HepG2 (cell line): ENCODE measurements at regions not wholly inside any gene's neighbourhood (a gene's known extent, or its start where the extent isn't known, plus 50 kb on each side); places are given as distances from the start of the nearest gene placed in this dataset.

ENCODE experiments used
- ATAC-seq: fragments of 200-7000 bp; cut with Tn5 transposase; 3 replicates; pipeline ENCODE4 v1.9.1; 2020; ENCODE audit warnings: mild to moderate bottlenecking, moderate library complexity
- BruUV-seq: library from RNA; stranded (reverse); fragments of 400-500 nt; replicated peaks from 2 replicates; lab custom pipeline; 2021; lab: Mats Ljungman, UMichigan
- CTCF ChIA-PET: fragments of 300-600 bp; formaldehyde crosslinking; extraction: SDS; loops from one replicate; lab custom pipeline; 2021; ENCODE audit warnings: low total read pairs, inconsistent platforms, low intra/inter-chr PET ratio; lab: Yijun Ruan, JAX
- POLR2A ChIA-PET: fragments of 350-600 bp; sonication (Branson Sonifier 250); formaldehyde crosslinking; loops from one replicate; lab custom pipeline; 2020; ENCODE audit warnings: antibody characterized with exemption, inconsistent platforms; lab: Yijun Ruan, JAX
- DNase-seq: peaks from one replicate; pipeline ENCODE4 v3.0.0-alpha.2; 2015; ENCODE audit warnings: low spot score
- FAIRE-seq: peaks from 3 replicates; lab custom pipeline; 2011; peaks lifted over from hg19 to GRCh38; lab: Jason Lieb, UNC
- H2AFZ ChIP-seq: one replicate; pipeline ENCODE4 v1.6.1; 2011; ENCODE audit warnings: low read length, inconsistent platforms
- H3K27ac ChIP-seq: fragments of 300-600 bp; 3 replicates; pipeline ENCODE4 v1.8.0; 2011; ENCODE audit warnings: mixed run types, mild to moderate bottlenecking, mixed read lengths, low read length, inconsistent platforms; ENCODE audit not compliant: insufficient read depth; ENCODE audit errors: extremely low read length
- H3K27me3 ChIP-seq, 2 experiments: fragments of 200-600 bp in 1 of 2; 2 replicates in 1 of 2; 3 replicates in 1 of 2; pipeline versions ENCODE4 v1.6.0 to v1.8.0; 2011; ENCODE audit warnings: low read length in 2 of 2, mild to moderate bottlenecking in 2 of 2, moderate library complexity in 2 of 2, inconsistent platforms in 1 of 2; ENCODE audit not compliant: insufficient read depth in 2 of 2, control insufficient read depth in 1 of 2
- H3K36me3 ChIP-seq, 2 experiments: fragments of 200-600 bp in 1 of 2; replicated peaks in 1 of 2; 2 replicates in 1 of 2; 3 replicates in 1 of 2; pipeline versions ENCODE4 v1.5.1 to v1.8.0; 2011; ENCODE audit warnings: low read length in 2 of 2, inconsistent platforms in 1 of 2; ENCODE audit not compliant: insufficient read depth in 2 of 2, control insufficient read depth in 1 of 2
- H3K4me1 ChIP-seq: 2 replicates; pipeline ENCODE4 v1.5.1; 2012; ENCODE audit warnings: low read length, inconsistent platforms; ENCODE audit not compliant: insufficient read depth
- H3K4me2 ChIP-seq: 2 replicates; pipeline ENCODE4 v1.6.0; 2011; ENCODE audit warnings: low read depth, low read length, inconsistent platforms
- H3K4me3 ChIP-seq, 3 experiments: fragments of 200-600 bp in 1 of 3; sonication (generic), shearing (Covaris generic) in 1 of 3; replicated peaks in 1 of 3; 2 replicates each; pipeline ENCODE4 v1.5.1; 2011 to 2016; ENCODE audit warnings: low read length in 3 of 3, inconsistent platforms in 2 of 3, low read depth in 2 of 3, mild to moderate bottlenecking in 2 of 3, control low read depth in 1 of 3, mixed read lengths in 1 of 3; ENCODE audit not compliant: insufficient read depth in 1 of 3
- H3K79me2 ChIP-seq: one replicate; pipeline ENCODE4 v1.6.1; 2011; ENCODE audit warnings: low read length, inconsistent platforms; ENCODE audit not compliant: insufficient read depth
- H3K9ac ChIP-seq: 2 replicates; pipeline ENCODE4 v1.6.0; 2011; ENCODE audit warnings: mild to moderate bottlenecking, low read depth, low read length, inconsistent platforms; ENCODE audit not compliant: insufficient read depth
- H3K9me3 ChIP-seq: 2 replicates; pipeline ENCODE4 v1.5.1; 2012; ENCODE audit warnings: mild to moderate bottlenecking, low read length
- H4K20me1 ChIP-seq: 2 replicates; pipeline ENCODE4 v1.6.0; 2011; ENCODE audit warnings: inconsistent platforms, mild to moderate bottlenecking, low read length, moderate library complexity; ENCODE audit not compliant: insufficient read depth
- AKAP8 ChIP-seq: sonication (generic); formaldehyde crosslinking; IDR thresholded peaks from 2 replicates; pipeline ENCODE4 v1.5.1; 2020; ENCODE audit warnings: mild to moderate bottlenecking, missing genetic modification reagents
- AKNA ChIP-seq: sonication (generic); formaldehyde crosslinking; IDR thresholded peaks from 2 replicates; pipeline ENCODE4 v1.4.0; 2020; ENCODE audit warnings: missing genetic modification reagents, borderline replicate concordance
- CHD4 ChIP-seq: fragments of 200-600 bp; sonication (generic); IDR thresholded peaks from 2 replicates; pipeline ENCODE4 v1.7.0; 2017; ENCODE audit warnings: mild to moderate bottlenecking, low read length, borderline replicate concordance
- DPF2 ChIP-seq: sonication (generic); formaldehyde crosslinking; IDR thresholded peaks from 2 replicates; pipeline ENCODE4 v1.4.0; 2020; ENCODE audit warnings: mild to moderate bottlenecking, low read depth, missing genetic modification reagents, borderline replicate concordance
- ESRRA ChIP-seq: sonication (generic); formaldehyde crosslinking; IDR thresholded peaks from 2 replicates; pipeline ENCODE4 v1.5.1; 2020; ENCODE audit warnings: mild to moderate bottlenecking, low read depth, missing genetic modification reagents
- HNF4G ChIP-seq, 2 experiments: sonication (generic) in 1 of 2; formaldehyde crosslinking in 1 of 2; IDR thresholded peaks; 2 replicates each; pipeline versions ENCODE4 v1.4.0 to v1.6.1; 2011 to 2020; ENCODE audit warnings: borderline replicate concordance in 2 of 2, low read depth in 2 of 2, mild to moderate bottlenecking in 2 of 2, low read length in 1 of 2, missing genetic modification reagents in 1 of 2, moderate library complexity in 1 of 2
- MED8 ChIP-seq: sonication (generic); formaldehyde crosslinking; IDR thresholded peaks from 2 replicates; pipeline ENCODE4 v1.8.1; 2023; ENCODE audit warnings: mild to moderate bottlenecking, missing genetic modification reagents; ENCODE audit not compliant: insufficient replicate concordance
- PITX1 ChIP-seq: sonication (generic); formaldehyde crosslinking; IDR thresholded peaks from 2 replicates; pipeline ENCODE4 v1.5.1; 2020; ENCODE audit warnings: mild to moderate bottlenecking, missing genetic modification reagents
- RFX1 ChIP-seq: fragments of 450-650 bp; IDR thresholded peaks from 2 replicates; pipeline ENCODE4 v1.6.1; 2017
- TP53 ChIP-seq: sonication (generic); formaldehyde crosslinking; conservative IDR thresholded peaks from 2 replicates; pipeline ENCODE4 v1.4.0; 2020; ENCODE audit warnings: missing genetic modification reagents
- ZC3H4 ChIP-seq: sonication (generic); formaldehyde crosslinking; IDR thresholded peaks from 2 replicates; pipeline ENCODE4 v1.4.0; 2020; ENCODE audit warnings: missing genetic modification reagents, borderline replicate concordance
- ZNF510 ChIP-seq: sonication (generic); formaldehyde crosslinking; IDR thresholded peaks from 2 replicates; pipeline ENCODE4 v1.4.0; 2020; ENCODE audit warnings: low read depth, mild to moderate bottlenecking, missing genetic modification reagents
- ZNF557 ChIP-seq: sonication (generic); formaldehyde crosslinking; IDR thresholded peaks from 2 replicates; pipeline ENCODE4 v1.4.0; 2020; ENCODE audit warnings: missing genetic modification reagents
- ZNF572 ChIP-seq: sonication (generic); formaldehyde crosslinking; IDR thresholded peaks from 2 replicates; pipeline ENCODE4 v1.5.1; 2020; ENCODE audit warnings: mild to moderate bottlenecking, missing genetic modification reagents
- ZNF615 ChIP-seq: sonication (generic); formaldehyde crosslinking; IDR thresholded peaks from 2 replicates; pipeline ENCODE4 v1.5.0; 2020; ENCODE audit warnings: mild to moderate bottlenecking, missing genetic modification reagents, borderline replicate concordance
- ZNF710 ChIP-seq: sonication (generic); formaldehyde crosslinking; IDR thresholded peaks from 2 replicates; pipeline ENCODE4 v1.5.0; 2020; ENCODE audit warnings: mild to moderate bottlenecking, missing genetic modification reagents, borderline replicate concordance
- ZNF788 ChIP-seq: sonication (generic); formaldehyde crosslinking; IDR thresholded peaks from 2 replicates; pipeline ENCODE4 v1.5.0; 2020; ENCODE audit warnings: mild to moderate bottlenecking, missing genetic modification reagents, borderline replicate concordance
- ZSCAN22 ChIP-seq: sonication (generic); formaldehyde crosslinking; IDR thresholded peaks from 2 replicates; pipeline ENCODE4 v1.4.0; 2020; ENCODE audit warnings: mild to moderate bottlenecking, missing genetic modification reagents
- ZSCAN9 ChIP-seq: IDR thresholded peaks from 2 replicates; pipeline ENCODE4 v1.6.1; 2016; ENCODE audit warnings: borderline replicate concordance
- WGBS: methylation state at CpG from one replicate; pipeline ENCODE4 v1.1.6; 2017; ENCODE audit warnings: low lambda C conversion rate; 5-methylcytosine and 5-hydroxymethylcytosine counted together
- in situ Hi-C: cut with HindIII; loops from 2 replicates; pipeline ENCODE4 v1.10.0; 2017; ENCODE audit warnings: low pct_unique_long_range_greater_than_20kb; ENCODE audit not compliant: extremely low pct_ligation_motif_present
- intact Hi-C: fragments of 100-400 bp; cut with micrococcal nuclease; formaldehyde crosslinking; loops from one replicate; pipeline ENCODE4 v1.10.0; 2022; ENCODE audit not compliant: unreplicated experiment

- ChIA-PET CTCF (no interaction called here), POLR2A (no interaction called here)
- WGBS: 15% methylated on average over 4 of the region's 4 CpGs
- no peak for DNase-seq
- Histone ChIP-seq H3K4me1 (no peaks in the 10 kb centered on the region), H3K36me3 (no peaks in the 10 kb centered on the region), H3K9me3 (no peaks in the 10 kb centered on the region), H3K9ac (no peak overlapping the region), H3K4me3 (no peak overlapping the region), H3K4me2 (no peak overlapping the region), H3K27ac (no peak overlapping the region), H3K27me3 (no peaks in the 10 kb centered on the region; a peak in 1 of 5 replicates), H2AFZ (no peak overlapping the region), H3K79me2 (no peaks in the 10 kb centered on the region), H4K20me1 (no peaks in the 10 kb centered on the region)
- FAIRE-seq: no peak
- in situ Hi-C loops (no loop called here), intact Hi-C loops (no loop called here)
- no TSS peak for BruUV-seq
- TF ChIP-seq CHD4: no peak
- TF ChIP-seq ZNF557 (CRISPR knock-in tag): no peak
- TF ChIP-seq AKNA: no peak
- no peak for TF ChIP-seq PITX1 (CRISPR knock-in tag)
- TF ChIP-seq AKAP8: no peak
- no peak for TF ChIP-seq TP53 (CRISPR knock-in tag)
- no peak for TF ChIP-seq HNF4G (IDR thresholded peaks at IDR 0.05; ENCODE audit: borderline replicate concordance, low read depth, low read length)
- TF ChIP-seq HNF4G (CRISPR knock-in tag; IDR thresholded peaks at IDR 0.05; ENCODE audit: borderline replicate concordance, low read depth): no peak
- no peak for TF ChIP-seq ZC3H4 (CRISPR knock-in tag)
- TF ChIP-seq ZNF710: no peak
- TF ChIP-seq RFX1: no peak
- no peak for TF ChIP-seq ZNF572 (CRISPR knock-in tag)
- TF ChIP-seq ZNF510 (CRISPR knock-in tag): no peak
- no peak for TF ChIP-seq ZNF615 (CRISPR knock-in tag)
- TF ChIP-seq ZSCAN9 (CRISPR knock-in tag): no peak
- TF ChIP-seq ESRRA (CRISPR knock-in tag): no peak
- TF ChIP-seq ZNF788 (CRISPR knock-in tag): no peak
- TF ChIP-seq ZSCAN22 (CRISPR knock-in tag): no peak
- TF ChIP-seq DPF2: no peak
- no peak for TF ChIP-seq MED8 (CRISPR knock-in tag)
- ATAC-seq: no peak
These were observed 150.3 kb downstream of the OTOR start for GRCh38 chr20:16898433-16898832.
